Forelimb muscle (tissue), 1 donor: ENCODE measurements at regions not wholly inside any gene's neighbourhood (a gene's known extent, or its start where the extent isn't known, plus 50 kb on each side); places are given as distances from the start of the nearest gene placed in this dataset.

Source experiments
- DNase-seq: peaks from one replicate; pipeline ENCODE4 v3.0.0-alpha.2; 2013; ENCODE audit warnings: low read depth

- no peak for DNase-seq
Observed at GRCh38 chr1:228976316-228976715, 241.0 kb downstream of the RHOU start.

- no peak for DNase-seq
Observed at GRCh38 chr1:228977307-228977706, 242.0 kb downstream of the RHOU start.

DNA sequence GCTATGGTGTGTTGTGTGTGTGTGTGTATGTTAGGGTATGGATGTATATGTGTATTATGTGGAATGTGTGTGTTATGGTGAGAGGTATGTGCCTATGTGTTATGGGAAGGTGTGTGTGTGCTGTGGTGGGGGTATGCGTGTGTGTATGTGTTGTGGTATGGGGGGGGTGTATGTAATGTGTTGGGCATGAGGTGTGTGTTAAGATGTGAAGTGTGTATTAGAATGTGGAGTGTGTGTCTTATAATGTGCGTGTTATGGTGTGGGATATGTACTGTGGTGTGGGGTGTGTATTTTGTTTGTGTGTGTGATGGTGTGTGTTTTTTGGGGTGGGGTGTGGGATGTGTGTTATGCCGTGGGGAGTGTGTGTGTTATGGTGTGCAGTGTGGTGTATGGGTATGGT is 242.5 kb downstream of the RHOU start:
- no peak for DNase-seq

DNA sequence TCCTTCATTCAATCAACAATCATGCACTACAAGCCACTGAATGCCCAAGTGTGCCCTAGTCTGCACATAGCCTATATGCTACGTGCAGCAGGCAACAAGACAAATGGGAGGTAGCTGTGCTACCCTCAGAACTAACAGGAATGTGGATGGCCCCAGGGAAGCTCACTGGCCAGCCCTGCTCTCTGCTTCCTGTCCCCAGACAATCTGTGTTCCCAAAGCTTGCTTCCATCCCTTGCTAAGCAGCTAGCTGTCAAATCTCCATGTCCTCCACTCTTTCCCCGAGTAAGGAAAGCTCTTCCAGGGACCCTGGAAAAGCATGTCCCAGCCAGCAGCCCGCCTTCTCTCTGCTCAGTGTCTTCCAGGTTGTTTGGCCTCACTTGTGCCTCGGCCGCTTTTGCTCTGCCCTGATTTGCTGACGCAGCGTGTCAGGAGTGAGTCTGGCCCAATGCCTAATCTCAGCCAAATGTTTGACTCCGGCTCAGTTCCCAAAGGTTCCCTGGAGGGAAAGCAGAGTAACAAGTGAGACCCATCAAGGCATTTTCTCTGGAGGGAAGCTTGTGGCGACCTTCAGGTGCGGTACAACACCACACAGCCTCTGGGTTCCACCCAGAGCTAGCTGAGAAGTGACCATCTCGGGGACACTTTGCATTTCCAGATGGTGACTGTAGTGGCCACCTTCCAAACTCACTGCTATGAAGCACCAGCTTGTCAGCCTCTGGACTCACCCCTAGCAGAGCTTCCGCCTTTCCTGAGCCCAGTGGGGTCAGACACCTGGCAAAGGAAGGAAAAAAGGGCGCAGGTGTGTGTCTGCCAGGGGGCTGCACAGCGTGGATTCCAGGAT is 243.4 kb downstream of the RHOU start:
- DNase-seq = peak; percentile 35

DNA sequence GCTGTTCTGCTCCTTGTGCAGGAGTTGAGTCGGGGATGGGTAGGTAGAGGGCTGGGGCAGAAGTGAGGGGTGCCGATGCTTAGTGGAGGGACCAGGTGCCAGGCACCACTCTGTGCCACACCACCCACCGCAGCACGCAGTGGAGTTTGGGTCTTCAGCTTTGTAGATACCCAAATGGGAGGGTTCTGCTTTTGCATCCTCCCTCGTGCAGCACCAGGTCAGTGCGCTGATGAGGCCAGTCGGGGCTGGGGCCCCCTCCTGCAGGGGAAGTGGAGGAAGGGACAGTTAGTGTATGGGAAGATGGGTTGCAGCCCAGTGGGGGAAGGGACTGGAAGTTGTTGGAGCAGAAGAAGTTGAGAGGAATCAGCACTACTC is 244.0 kb downstream of the RHOU start:
- no peak for DNase-seq

- DNase-seq = no peak
Observed at GRCh38 chr1:228979774-228980173, 244.5 kb downstream of the RHOU start.

- no peak for DNase-seq
Observed at GRCh38 chr1:228980232-228980937, 245.1 kb downstream of the RHOU start.

DNA sequence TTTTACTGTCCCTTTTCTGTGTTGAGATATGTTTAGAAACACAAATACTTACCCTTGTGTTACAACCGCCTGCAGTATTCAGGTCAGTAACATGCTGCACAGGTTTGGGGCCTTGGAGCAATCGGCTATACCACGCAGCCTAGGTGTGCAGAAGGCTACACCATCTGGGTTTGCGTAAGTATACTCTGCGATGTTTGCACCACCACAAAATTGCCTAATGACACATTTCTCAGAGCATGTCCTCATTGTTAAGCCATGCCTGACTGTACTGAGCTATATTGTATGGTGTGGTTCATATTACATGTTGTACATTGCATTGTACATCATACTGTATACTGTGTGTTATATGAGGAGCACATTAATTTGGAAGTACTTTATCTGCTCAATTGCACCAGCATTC is 247.4 kb downstream of the RHOU start:
- DNase-seq = no peak

GRCh38 chr1:228983231-228983660 is 248.0 kb downstream of the RHOU start:
- no peak for DNase-seq

GRCh38 chr1:228983661-228984060 is 248.4 kb downstream of the RHOU start:
- no peak for DNase-seq

- no peak for DNase-seq
Observed at GRCh38 chr1:228984107-228984506, 248.8 kb downstream of the RHOU start.

- DNase-seq = no peak
Observed at GRCh38 chr1:228984646-228985631, 249.7 kb downstream of the RHOU start.

- DNase-seq = no peak
Observed at GRCh38 chr1:228985661-228986060, 250.4 kb downstream of the RHOU start.

DNA sequence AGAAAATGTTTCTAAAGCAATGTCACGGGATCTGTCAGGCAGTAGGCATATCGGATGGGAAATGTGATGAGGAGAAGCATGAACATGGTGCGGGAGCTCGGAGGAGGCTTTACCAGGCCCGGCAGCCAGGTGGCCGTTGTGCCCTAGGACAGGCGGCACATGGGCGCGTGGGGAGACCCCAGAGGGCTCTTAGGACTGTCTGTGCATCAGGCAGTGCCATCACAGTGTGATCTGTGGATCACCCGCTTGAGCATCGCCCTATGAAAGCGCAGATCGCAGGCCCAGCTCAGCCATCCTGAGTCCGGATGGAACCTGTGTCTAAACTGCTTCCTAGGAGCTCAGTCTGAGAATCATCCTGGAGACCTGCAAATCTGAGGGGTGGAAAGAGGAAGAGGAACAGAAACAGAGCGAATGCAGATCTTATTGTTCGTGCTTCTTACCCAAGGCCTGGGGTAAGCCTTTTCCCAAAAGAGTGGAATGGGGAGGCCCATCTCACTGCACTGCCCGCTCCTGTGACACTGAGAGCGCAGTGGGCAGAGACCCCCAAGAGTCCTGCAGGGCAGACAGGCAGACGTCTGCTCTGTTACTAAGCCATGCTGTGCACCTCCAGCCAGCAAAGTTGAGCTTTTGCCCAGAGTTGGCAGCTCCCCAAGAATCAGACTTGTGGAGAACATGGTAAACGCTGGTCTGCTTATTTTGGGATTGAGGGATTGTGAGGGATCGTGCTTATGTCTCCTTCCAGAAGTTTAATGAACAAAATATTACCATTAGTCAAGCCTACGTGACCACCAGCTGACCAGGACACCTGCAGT is 251.0 kb downstream of the RHOU start:
- no peak for DNase-seq

DNA sequence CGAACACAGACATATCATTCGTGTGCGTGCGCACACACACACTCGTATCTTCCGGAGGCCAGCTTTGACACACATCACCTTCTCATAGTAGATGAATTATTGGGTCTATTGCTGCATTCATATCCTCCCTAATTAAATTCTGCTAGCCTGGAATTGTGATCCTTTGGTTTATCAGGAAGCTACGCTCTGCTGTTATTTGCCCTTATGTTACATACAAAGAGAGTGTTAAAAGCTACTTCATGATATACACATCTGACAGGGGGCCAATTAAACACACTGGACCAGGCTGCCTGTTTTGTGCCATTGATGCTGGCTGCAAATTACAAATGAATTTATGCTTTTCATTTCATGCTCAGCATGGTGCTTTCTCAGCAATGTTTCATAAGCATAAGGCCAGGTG is 252.0 kb downstream of the RHOU start:
- no peak for DNase-seq

DNA sequence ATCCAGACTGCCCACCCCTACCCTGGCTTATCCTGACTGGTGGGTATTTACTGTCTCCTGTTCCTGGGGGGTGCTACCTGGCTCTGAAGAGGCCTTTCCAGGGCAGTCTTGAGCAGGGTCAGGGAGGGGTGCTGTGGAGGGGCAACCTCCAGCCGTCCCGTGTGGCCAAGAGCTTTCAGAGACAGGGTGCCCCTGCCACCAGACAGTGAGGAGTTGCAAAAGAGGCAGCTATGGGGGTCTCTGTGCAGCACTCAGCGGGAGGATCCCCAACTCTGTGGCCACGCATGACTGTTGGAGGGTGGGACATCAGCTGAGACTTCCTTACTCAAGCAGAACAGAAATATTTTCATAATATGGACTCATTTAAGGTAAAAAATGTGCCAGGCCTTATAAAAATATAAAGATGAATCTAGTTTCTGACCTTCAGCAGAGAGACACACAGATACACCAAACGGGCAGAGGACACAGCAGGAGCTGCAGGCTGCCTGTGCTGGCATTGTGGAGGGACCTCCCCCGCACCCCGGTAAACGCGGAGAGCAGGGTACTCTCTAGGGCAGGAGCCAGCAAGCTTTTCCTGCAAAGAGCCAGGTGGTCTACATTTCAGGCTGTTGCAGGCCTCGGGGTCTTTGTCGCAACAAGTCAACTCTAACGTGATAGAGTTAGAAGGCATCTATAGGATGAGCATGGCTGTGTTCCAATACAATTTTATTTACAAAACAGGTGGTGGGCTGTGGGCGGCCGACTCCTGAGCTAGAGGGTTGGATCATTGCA is 252.6 kb downstream of the RHOU start:
- no peak for DNase-seq

- DNase-seq = no peak
Observed at GRCh38 chr1:228988664-228989063, 253.4 kb downstream of the RHOU start.

GRCh38 chr1:228989176-228989575 is 253.9 kb downstream of the RHOU start:
- no peak for DNase-seq

GRCh38 chr1:228989676-228989991 is 254.4 kb downstream of the RHOU start:
- DNase-seq = no peak

DNA sequence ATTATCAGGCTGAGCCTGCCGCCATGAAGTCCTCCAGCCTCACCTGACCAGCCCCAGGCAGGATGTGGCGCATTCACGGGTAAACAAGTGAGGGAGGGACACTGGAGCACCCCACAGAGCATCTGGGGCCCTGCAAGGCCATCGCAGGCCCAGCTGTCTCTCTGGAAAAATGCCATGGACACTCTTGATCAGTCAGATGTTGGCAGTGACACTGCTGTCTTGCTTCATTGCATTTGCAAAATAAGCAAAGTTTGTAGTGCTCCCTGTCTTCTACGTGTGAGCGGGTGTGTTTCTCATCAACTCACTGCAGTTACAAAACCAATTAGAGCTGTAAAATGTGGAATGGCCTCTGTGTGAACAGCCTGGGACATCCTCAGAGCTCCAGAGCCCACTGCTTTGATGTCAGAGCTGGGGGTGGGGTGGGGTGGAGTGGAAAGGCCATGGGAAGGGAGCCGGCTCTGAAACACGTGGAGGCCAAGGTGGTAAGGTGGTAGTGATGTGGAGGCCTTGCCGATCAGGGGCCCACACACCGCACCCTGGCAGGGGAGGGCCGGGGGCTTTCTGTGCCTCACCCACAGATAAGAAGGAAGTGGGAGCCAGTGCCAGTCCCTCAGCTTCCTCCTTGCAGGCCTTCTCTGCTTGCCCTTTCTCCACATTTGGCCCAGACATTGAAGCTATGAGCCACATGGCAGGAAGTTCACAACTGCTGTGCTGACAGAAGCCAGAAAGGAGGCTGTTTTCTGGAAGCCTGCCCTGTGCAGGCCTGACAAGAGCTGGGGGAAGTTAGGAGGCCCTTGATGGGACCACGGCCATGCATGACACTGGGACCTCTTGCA is 254.9 kb downstream of the RHOU start:
- peak; percentile 62 for DNase-seq
